ENCODE measurements at regions not wholly inside any gene's neighbourhood (a gene's known extent, or its start where the extent isn't known, plus 50 kb on each side); places are given as distances from the start of the nearest gene placed in this dataset.

- no peak for TF ChIP-seq PAX5 (IDR thresholded peaks at IDR 0.05; ENCODE audit: insufficient read depth, low read length, severe bottlenecking)
- TF ChIP-seq TAF1 (IDR thresholded peaks at IDR 0.05; ENCODE audit: low read depth, low read length) = no peak
- FAIRE-seq (peak; percentile 85), DNase-seq (ENCODE audit: insufficient read length, low spot score) (peak; percentile 18)
Measured at GRCh38 chr14:65958664-65959562, 527.3 kb upstream of the CCDC196 start.

DNA sequence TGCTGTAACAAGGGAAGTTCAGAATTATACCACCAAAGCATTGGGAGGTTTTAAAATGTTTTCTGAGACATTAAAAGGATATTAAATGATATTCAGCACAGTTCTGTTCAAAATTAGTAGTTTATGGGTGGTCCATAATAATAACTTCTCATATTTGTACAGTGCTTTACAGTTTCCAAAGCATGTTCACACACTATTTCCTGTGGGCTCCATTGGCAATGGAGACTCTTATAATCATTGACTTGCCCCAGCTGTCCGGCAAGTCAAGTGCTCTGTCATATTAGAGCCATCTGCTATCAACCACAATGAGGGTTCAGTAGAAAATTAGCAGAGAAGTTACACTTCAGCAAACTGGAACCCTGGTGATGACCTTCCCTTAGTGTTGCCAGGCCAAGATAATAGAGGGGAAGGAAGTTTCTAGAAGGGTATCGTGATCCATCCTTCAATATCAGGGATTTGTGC is 526.6 kb upstream of the CCDC196 start:
- TF ChIP-seq POLR2AphosphoS5 (IDR thresholded peaks at IDR 0.05; ENCODE audit: low read depth, low read length) (no peak), PAX5 (IDR thresholded peaks at IDR 0.05; ENCODE audit: insufficient read depth, low read length, severe bottlenecking) (no peak)
- FAIRE-seq (peak; percentile 13), DNase-seq (ENCODE audit: insufficient read length, low spot score) (no peak)

DNA sequence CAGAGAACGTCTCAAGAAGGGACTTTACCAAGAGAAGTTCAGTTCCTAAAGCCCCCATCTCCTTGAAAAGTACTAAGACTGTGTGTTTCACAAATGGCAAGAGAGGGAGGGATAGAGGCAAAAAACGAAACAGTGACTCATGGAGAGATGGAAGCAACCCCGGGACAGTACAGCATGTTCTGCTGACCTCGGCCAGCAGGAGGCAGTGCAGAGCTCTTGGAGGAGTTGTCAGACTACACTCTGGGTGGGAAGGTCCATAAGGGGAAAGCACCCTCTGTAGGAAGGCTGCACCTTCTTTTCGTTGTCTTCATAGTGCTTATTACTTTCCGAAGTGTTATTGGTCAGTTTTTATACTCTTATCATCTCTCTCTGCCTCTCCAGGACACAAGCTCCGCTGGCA is 525.2 kb upstream of the CCDC196 start:
- peak; percentile 84 for FAIRE-seq
- peak; percentile 31 for DNase-seq (ENCODE audit: insufficient read length, low spot score)
- TF ChIP-seq TAF1 (IDR thresholded peaks at IDR 0.05; ENCODE audit: low read depth, low read length) = no peak
- no peak for TF ChIP-seq PAX5 (IDR thresholded peaks at IDR 0.05; ENCODE audit: insufficient read depth, low read length, severe bottlenecking)
- TF ChIP-seq POU2F2 (IDR thresholded peaks at IDR 0.05; ENCODE audit: low read depth, low read length) = no peak
- TF ChIP-seq POLR2A (IDR thresholded peaks at IDR 0.05; ENCODE audit: low read depth, low read length) = no peak
- TF ChIP-seq POLR2AphosphoS5 (IDR thresholded peaks at IDR 0.05; ENCODE audit: low read depth, low read length) = no peak
- no peak for TF ChIP-seq SPI1 (IDR thresholded peaks at IDR 0.05; ENCODE audit: low read depth, low read length)

DNA sequence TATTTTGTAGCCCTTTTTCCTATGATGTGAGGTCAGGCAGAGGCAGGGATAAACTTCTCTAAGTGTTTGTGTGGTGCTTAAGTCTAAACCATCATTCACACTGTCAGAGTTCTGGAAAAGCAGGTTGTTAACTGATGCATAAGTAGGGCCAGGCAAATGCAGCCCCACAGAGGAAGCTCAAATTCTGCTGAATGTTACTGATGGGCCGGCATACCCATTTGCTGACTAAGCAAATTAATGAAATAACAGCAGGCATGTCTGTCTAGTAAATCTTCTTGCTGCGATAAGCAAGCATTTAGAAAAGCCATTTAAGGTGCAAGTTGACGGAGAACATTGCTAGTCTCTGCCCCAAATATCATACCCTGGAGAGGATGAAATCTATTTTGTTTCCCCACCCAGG is 523.2 kb upstream of the CCDC196 start:
- DNase-seq (ENCODE audit: insufficient read length, low spot score) (no peak), FAIRE-seq (no peak)
- TF ChIP-seq POLR2A (IDR thresholded peaks at IDR 0.05; ENCODE audit: low read depth, low read length) (no peak), SPI1 (IDR thresholded peaks at IDR 0.05; ENCODE audit: low read depth, low read length) (no peak), TAF1 (IDR thresholded peaks at IDR 0.05; ENCODE audit: low read depth, low read length) (no peak), PAX5 (IDR thresholded peaks at IDR 0.05; ENCODE audit: insufficient read depth, low read length, severe bottlenecking) (no peak), POU2F2 (IDR thresholded peaks at IDR 0.05; ENCODE audit: low read depth, low read length) (no peak)

DNA sequence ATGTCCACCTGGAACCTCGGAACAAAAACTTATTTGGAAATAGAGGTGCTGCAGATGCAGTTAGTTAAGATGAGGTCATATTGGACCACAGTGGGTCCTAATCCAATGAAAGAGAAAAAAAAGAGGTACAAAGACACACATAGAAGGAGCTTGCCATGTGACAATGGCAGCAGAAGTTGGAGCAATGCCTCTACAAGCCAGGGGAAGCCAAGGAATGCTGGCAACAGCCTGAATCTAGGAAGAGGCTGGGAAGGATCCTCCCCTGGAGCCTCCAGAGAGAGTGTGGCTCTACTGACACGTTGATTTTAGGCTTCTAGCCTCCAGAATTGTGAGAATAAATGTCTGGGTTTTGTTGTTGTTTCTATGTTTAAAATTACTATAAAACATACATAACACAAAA is 521.8 kb upstream of the CCDC196 start:
- DNase-seq (ENCODE audit: insufficient read length, low spot score) = no peak
- TF ChIP-seq POU2F2 (IDR thresholded peaks at IDR 0.05; ENCODE audit: low read depth, low read length) (no peak), TAF1 (IDR thresholded peaks at IDR 0.05; ENCODE audit: low read depth, low read length) (no peak), POLR2AphosphoS5 (IDR thresholded peaks at IDR 0.05; ENCODE audit: low read depth, low read length) (no peak), PAX5 (IDR thresholded peaks at IDR 0.05; ENCODE audit: insufficient read depth, low read length, severe bottlenecking) (no peak), SPI1 (IDR thresholded peaks at IDR 0.05; ENCODE audit: low read depth, low read length) (no peak), POLR2A (IDR thresholded peaks at IDR 0.05; ENCODE audit: low read depth, low read length) (no peak)
- FAIRE-seq = no peak

DNA sequence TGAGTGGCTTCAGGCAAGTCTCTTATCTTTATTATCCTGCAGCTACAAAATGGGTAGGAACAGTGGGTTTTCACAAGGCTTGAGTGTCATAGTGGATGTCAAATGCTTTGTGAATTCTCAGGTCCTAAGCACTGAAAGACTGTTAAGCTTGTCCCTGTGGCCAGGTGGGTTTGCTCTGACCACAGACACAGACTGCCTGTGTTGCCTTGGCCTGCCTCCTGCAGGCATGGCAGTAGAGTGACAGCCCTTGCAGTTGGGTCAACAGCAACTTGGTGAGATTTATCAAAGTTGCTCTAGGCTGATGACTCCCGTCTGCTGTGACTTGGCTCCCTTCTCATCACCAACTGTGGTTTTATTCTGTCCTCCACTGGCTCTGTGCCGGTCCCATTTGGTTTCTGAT is 520.0 kb upstream of the CCDC196 start:
- FAIRE-seq (no peak), DNase-seq (ENCODE audit: insufficient read length, low spot score) (no peak)
- TF ChIP-seq PAX5 (IDR thresholded peaks at IDR 0.05; ENCODE audit: insufficient read depth, low read length, severe bottlenecking) (no peak), TAF1 (IDR thresholded peaks at IDR 0.05; ENCODE audit: low read depth, low read length) (no peak), POLR2A (IDR thresholded peaks at IDR 0.05; ENCODE audit: low read depth, low read length) (no peak), SPI1 (IDR thresholded peaks at IDR 0.05; ENCODE audit: low read depth, low read length) (no peak), POU2F2 (IDR thresholded peaks at IDR 0.05; ENCODE audit: low read depth, low read length) (no peak), POLR2AphosphoS5 (IDR thresholded peaks at IDR 0.05; ENCODE audit: low read depth, low read length) (no peak)

GRCh38 chr14:65972346-65972870 is 513.8 kb upstream of the CCDC196 start:
- TF ChIP-seq POU2F2 (IDR thresholded peaks at IDR 0.05; ENCODE audit: low read depth, low read length) (no peak), POLR2AphosphoS5 (IDR thresholded peaks at IDR 0.05; ENCODE audit: low read depth, low read length) (no peak), SPI1 (IDR thresholded peaks at IDR 0.05; ENCODE audit: low read depth, low read length) (no peak), TAF1 (IDR thresholded peaks at IDR 0.05; ENCODE audit: low read depth, low read length) (no peak), POLR2A (IDR thresholded peaks at IDR 0.05; ENCODE audit: low read depth, low read length) (no peak), PAX5 (IDR thresholded peaks at IDR 0.05; ENCODE audit: insufficient read depth, low read length, severe bottlenecking) (no peak)
- no peak for DNase-seq (ENCODE audit: insufficient read length, low spot score)

DNA sequence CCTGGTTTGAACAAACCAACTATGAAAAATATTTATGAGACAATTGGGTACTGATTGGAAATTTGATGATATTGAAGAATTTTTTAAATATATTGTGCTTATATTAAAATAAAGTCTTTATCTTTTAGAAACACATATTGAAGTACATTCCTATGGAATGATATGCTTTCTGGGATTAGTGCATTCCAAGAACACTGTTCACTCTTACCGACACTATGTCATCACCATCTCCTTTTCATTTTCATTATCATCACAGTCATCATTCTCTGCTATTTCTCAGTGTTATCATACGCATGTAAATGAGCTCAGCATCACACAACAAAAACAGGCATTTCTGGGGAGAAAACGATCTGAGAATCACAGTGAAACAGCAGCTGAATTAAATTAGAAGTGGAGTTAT is 513.3 kb upstream of the CCDC196 start:
- DNase-seq (ENCODE audit: insufficient read length, low spot score) = no peak
- no peak for FAIRE-seq
- no peak for TF ChIP-seq PAX5 (IDR thresholded peaks at IDR 0.05; ENCODE audit: insufficient read depth, low read length, severe bottlenecking)
- no peak for TF ChIP-seq SPI1 (IDR thresholded peaks at IDR 0.05; ENCODE audit: low read depth, low read length)
- TF ChIP-seq POLR2A (IDR thresholded peaks at IDR 0.05; ENCODE audit: low read depth, low read length) = no peak
- TF ChIP-seq TAF1 (IDR thresholded peaks at IDR 0.05; ENCODE audit: low read depth, low read length) = no peak
- TF ChIP-seq POLR2AphosphoS5 (IDR thresholded peaks at IDR 0.05; ENCODE audit: low read depth, low read length) = no peak
- no peak for TF ChIP-seq POU2F2 (IDR thresholded peaks at IDR 0.05; ENCODE audit: low read depth, low read length)

More at GRCh38 chr14:65972346-65972870, 513.8 kb upstream of the CCDC196 start:
- FAIRE-seq = no peak

- TF ChIP-seq TAF1 (IDR thresholded peaks at IDR 0.05; ENCODE audit: low read depth, low read length) (no peak), POLR2AphosphoS5 (IDR thresholded peaks at IDR 0.05; ENCODE audit: low read depth, low read length) (no peak), POLR2A (IDR thresholded peaks at IDR 0.05; ENCODE audit: low read depth, low read length) (no peak), PAX5 (IDR thresholded peaks at IDR 0.05; ENCODE audit: insufficient read depth, low read length, severe bottlenecking) (no peak), POU2F2 (IDR thresholded peaks at IDR 0.05; ENCODE audit: low read depth, low read length) (no peak), SPI1 (IDR thresholded peaks at IDR 0.05; ENCODE audit: low read depth, low read length) (no peak)
- FAIRE-seq = no peak
- no peak for DNase-seq (ENCODE audit: insufficient read length, low spot score)
Measured at GRCh38 chr14:65975865-65976264, 510.3 kb upstream of the CCDC196 start.

Data from GM12891 (cell line).